Retina (tissue), 1 donor: ENCODE measurements at regions not wholly inside any gene's neighbourhood (a gene's known extent, or its start where the extent isn't known, plus 50 kb on each side); places are given as distances from the start of the nearest gene placed in this dataset.
A peak's percentile ranks its signal among the peaks of the same experiment; 100 is the strongest.
"Not testable (repeated sequence)": the region's sequence is repeated elsewhere in the genome, so short reads cannot be mapped to it uniquely, and the experiment has no call there.

ENCODE experiments used
- DNase-seq: peaks from one replicate; pipeline ENCODE4 v3.0.0-alpha.2; 2016

DNA sequence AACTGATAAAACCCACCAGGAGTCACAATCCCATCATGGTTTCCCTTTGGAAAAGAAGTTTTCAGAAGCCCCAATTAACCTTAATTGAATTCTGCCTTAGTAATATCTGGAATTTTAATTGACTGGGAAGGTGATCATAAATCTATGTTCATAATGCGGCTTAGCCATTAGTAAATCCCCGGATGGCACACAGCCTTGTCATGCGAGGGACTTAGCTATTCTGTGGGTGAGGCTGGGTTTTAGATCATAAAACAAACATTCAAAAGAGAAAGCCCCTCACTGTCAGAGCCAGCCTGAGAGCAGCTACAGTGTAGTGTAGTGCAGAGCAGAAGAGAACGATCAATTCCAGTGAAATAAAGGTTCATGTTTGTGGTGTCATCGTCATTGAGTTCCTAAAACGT, 124.0 kb upstream of the NOCT start:
- DNase-seq = peak; percentile 58

DNA sequence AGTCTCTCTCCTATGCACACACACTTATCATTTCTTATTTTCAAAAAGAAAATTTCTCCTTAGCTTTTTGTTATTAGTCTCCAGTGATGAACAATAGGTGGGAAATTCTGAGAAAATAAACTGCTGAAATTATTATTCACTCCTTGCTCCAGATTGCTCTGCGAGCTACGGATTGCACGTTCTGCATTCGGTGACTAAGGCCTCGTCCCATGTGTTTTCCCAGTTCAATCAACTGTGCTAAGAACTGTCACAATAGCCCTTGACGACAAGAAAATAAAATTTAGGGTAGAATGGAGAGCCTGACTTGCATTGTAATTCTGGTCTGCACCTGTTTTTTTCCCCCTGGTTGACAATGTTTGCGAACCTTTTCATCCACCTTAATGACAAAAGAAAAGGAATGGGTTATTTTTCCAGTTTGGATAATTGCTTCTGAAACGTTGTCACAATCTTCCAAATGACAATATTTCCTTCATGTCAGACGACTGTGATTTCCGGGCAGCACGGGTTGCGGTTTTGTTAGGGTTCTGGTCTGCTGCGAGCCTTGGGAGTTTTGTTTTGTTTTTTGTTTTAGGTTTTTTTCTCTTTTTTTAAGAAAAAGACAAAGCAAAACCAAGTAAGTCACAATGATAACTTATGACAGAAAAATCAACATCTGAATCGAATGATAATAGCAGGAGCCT, 124.5 kb upstream of the NOCT start:
- DNase-seq = peak; percentile 54

DNA sequence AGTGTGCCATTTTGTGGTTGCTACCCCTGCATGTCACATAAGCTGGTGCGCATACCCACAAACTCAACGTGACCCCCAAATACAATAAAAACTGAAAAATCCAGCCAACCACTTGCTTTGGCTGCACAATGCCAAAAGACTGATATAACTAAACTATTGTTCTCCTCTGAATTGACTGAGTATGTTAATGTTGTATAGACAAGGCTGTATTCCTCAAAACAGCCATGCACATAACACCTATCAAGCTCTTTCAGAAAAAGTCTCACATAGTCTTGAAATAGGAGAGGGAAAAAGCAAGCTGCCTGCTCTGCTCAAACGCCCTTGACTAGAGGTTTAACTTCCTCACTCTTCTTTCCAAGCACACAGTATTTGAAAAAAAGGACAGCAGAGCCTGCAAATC, 126.4 kb upstream of the NOCT start:
- no peak for DNase-seq

DNA sequence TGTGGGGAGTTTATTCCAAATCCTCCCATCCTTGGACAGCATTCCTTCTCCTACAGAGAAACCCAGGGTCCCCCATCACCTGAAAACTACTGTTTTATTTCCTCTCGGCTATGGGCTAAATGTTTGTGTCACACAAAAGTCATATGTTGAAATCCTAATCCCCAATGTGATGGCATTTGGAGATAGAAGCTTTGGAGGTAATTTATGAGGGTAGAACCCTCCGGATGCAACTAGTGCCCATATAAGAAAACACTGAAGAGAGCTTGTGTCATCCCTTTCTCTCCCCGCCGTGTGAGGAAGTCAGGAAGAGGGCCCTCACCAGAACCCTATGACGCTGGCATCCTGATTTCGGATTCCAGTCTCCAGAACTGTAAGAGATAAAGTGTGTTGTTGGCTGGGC, 127.8 kb upstream of the NOCT start:
- DNase-seq = no peak

DNA sequence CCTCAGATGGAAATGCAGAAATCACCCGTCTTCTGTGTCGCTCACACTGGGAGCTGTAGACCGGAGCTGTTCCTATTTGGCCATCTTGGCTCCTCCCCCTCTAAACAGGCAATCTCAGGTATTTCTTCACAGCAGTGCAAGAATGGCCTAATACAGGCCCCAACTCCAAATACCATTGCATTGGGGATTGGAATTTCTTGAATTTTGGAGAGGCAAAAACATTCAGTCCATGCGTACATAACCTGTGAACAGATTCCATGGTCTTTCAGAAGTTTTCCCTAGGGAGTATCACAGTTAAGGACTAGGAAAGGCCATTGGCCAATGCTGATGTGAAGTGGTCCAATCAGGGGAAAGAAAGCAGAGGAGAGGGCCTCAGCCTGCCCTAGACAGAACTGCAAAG, 128.2 kb upstream of the NOCT start:
- DNase-seq = no peak

DNA sequence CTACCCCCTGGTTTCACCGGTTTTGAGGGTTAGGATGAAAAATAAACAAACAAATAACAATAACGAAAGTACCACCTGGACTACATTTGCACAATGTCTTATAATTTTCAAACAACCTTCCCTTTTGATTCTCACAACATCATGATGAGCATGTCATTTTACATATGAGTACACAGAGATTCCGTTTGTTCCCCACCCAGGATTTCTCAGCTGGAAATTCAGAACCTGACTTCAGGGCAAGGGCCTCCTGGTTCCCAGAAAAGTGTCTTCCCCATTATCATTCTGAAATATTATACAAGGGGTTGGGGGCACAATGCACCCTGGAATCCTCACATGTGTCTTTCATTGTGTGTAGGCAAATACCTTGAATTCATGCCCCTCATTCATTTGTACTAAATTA, 135.8 kb upstream of the NOCT start:
- no peak for DNase-seq

DNA sequence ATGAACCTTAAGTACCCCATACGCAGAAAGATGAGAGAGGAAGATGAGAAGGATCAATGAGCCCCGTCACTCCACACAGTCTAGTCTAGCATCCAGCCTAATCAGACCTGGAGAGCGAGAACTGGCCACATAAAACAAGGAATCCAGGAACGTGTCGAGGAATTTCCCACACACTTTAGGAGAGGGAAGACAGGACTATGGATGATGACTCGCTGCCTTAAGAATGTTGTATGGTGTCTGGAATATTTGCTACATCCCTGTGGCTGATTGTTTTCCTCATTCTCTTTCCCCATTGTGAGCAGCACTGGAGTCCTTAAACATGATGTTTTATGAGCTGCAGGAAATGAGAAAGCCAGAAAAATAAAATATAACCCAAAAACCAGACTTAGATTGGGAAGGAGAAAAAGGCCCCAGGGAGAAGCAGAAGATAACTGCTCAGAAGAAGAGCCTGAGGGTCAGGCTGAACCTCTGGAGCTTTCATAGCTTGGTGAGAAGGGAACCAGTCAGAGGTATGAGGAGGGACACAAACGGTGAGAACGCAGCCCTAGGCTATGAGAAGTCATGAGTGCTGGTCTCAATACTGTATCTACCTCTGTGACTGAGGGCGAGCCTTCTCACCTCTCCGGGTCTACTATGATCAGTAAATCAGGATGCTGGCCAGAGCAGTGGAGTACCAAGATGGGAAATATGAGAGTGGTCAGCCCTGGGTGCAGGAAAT, 139.5 kb upstream of the NOCT start:
- DNase-seq = no peak

DNA sequence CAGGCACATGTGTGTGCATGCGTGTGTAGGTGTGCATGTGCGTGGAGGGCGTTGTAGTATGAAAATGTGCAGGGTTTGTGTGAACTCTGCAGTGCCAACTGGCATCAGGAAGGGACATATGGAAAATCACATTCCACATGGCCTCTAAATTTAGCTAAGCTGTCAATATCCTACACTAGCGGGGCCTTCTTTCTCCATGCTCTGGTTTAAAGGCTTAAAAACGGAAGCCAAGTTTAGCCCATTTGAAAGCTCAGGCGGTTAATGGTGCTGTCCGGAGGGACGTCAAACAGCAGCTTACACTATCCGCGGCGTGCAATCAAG, 144.1 kb upstream of the NOCT start:
- no peak for DNase-seq

DNA sequence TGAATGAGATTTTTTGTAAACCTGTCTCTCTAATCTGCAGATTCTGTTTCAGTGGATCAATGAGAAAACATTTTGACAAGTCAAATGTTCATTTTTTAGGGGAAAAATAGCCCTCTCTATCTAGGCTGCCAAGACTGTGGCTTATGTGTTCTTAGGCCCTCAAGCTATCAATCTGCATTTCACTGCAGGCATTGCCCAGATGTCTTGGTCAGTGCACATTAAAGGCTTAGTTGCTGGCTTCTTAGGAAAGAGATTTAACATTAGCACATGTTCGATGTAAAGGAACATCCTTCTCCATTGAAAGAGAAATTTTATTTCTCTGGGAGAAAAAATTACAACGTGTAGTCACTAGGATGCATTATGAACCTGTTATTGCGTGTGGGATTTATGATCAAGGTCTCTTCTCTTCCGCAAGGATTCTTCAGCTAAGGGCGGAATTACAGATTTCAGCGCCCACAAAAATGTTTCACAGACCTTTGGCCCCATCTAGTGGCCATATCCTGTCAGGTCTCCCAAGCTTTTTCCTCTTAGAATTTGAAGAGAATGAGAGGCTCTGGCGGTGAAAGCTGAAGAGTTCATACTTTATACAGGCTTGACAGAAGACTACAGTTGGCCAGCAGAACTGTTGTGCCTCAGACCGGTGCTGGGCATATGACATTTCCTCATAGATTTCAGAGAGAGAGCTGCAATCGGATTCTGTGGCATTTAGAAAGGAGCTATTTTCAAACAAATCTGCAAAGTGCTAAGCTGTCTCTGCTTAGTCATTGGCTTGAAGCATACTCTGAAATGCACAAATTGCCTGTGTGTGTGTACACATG, 144.6 kb upstream of the NOCT start:
- DNase-seq = peak; percentile 91

DNA sequence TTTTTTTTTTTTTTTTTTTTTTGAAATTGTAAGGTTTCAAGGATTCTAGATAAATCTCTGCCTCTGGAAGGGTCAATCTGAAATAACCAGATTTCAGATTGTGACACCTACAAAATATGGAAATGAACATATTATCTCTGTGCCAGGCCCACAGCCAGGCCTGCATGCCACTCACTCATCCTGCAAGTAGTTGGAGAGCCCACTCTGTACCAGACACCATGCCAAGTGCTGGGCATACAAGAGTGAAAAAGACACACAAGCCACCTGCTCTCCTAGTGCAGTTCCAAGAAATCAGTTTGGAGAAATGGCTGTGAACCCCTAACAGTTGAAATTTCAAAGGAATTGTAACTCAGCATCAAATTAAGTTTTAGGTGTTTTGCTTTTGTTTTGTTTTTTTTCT, 145.9 kb upstream of the NOCT start:
- DNase-seq = no peak

DNA sequence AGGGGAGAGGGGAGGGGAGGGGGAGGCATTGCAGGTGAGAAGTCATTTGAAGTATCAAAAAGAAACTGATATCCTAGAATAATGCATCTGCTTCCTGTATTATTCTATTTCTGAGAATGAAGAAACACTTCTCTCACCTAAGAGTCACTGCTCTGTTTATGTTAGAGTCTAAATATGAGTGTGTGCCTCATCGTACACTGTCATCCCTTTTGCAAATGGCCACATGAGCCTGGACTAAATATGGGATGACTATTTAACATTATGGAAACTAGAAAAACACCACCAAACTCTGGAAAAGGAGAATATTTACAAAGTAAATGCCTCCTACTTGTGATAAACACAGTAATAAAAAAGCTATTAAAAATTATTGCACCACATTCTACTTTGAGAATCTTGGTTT, 146.4 kb upstream of the NOCT start:
- DNase-seq = no peak

DNA sequence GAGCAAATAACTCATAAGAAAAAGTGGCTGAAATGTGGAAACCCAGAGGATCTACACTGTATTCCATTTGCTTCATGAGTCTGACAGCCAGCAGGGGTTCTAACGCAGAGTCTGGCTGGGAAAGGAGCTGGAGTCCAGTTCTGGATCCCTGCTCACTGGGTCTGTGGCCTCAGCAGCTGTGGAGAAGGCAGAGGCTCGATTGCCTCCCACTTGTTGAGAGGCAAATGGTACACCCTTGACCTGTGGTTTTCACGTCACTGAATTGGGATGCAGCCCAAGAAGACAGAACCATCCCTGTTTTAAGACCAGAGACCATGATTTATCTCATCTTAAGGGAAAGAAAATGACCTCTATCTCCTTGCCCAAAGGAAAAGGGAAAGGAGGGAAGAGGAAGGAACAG, 147.0 kb upstream of the NOCT start:
- no peak for DNase-seq

DNA sequence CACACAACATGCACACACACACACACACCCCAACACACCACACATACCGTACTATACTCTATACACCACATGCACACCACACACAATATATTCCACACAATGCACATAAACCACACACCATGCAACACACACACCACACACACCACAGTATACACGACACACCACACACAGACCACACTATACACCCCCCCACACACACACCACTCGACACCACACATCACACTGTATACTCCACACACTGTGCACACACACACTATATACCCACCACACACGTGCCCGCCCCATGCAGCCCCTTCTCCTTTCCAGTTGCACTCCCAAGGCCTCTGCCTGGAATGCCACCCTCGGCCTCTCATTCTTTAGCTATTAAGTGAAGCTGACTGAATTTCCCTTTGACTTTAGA, 148.2 kb upstream of the NOCT start:
- DNase-seq = no peak

DNA sequence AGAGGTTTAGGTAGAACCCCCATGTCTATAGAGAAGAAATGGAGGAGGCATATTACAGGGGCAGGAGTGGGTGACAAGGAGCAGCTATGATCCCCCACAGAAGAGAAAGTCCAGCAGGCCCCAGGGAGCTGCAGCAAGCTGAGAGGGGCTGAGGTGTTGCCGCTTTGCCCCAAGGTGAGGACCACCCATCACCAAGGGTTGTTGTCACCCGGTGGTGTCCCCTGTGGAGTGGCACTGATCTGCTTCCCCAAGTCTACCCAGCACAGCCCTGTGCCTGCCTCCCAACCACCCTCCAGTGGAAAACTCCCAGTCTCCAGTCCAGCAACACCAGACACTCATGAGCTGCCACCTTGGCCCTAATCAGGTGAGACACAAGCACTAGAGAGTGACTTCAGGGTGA, 149.3 kb upstream of the NOCT start:
- no peak for DNase-seq

DNA sequence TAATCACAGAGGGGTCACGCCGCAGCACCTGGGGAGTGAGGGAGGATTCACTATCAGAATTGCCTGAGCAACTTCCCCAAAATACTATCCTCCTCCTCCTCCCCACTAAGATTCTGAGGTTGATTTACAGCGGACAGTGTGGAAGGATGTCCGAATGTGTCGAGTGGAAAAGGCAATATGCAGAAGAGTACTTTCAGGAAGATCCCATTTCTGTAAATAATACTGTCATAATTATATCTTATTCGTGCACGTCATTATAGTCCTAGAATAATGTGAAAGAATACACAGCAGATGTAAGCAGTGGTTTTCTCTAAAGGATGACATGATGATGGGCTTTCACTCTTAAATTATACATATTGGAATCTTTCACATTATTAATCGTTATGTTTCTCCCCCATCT, 149.8 kb upstream of the NOCT start:
- DNase-seq = no peak

DNA sequence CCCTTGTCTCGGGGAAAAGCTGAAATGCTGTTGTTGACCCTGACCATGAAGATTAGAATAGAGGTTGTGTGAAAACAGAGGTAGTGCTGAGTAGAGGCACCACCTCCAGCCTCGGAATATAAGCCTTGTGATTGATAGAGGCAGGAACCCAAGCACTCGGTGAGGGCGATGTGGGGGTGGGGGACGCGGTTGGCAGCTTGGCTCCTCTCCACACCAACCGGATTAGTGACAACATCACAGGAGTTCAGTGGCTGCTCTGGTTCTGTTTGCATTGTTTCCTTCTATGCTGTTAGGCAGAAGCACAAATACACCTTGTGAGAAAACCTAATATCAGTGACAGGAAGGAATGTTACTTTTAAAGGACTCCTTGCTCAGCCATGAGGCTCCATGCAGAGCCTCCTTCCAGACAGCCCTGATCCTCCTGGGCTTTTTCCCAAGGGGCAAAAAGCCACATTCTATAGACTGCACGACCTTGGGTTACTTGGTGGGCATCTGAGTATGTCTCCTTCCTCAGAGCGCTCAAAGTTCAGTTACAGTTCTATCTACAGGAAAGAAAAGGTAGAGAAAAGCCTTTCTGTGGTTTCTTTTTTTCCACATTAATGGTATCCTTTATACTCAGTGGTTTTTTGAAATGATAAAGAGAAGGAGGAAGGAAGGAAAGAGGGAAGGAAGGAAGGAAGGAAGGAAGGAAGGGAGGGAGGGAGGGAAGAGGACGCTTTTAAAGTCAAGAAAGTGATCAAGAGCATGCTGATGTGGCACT, 150.4 kb upstream of the NOCT start:
- DNase-seq = no peak

DNA sequence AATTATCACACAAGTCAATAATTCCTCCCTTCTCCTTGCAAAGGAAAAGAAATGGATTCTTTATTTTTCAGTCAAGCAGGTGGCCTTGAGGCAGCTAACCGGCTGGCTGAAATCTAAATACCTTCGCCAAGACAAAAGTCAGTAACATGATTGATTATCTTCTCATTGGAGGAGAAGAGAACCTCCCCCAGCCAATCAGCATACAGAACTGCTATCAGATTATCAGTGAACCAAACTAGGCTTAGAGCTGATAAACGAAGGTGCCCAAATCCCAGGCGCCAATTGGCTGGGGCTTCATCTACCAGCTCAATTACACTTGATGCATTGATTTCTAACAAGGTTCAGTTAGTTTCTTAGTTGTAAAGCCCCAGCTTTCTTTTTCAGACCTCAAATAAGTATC, 152.4 kb upstream of the NOCT start:
- DNase-seq = no peak

DNA sequence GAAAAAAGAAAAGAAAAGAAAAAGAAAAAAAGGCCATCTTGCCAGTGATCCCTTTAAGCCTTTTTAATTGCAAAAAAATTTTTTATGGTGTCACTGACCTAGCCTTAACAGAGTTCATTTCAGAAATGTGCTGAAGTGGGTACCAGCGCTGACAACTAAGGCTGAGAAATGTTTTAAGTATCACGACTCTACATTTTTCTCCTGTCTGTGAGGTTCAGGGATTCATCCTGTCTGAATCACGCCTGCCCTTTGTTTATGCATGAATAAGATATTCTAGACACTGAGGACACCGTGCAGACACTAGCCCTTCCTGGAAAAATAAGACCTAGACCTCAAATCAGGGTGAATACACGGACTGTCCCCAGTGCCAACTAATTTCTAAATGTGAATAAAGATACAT, 154.4 kb upstream of the NOCT start:
- DNase-seq = no peak

DNA sequence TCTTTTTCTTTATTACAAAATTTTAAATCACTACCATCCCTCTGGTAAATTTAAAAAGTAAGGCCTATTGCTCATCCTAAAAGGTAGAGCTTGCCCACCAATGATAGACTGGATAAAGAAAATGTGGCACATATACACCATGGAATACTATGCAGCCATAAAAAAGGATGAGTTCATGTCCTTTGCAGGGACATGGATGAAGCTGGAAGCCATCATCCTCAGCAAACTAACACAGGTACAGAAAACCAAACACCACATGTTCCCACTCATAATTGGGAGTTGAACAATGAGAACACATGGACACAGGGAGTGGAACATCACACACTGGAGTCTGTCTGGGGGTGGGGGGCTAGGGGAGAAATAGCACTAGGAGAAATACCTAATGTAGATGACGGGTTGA, 155.2 kb upstream of the NOCT start:
- DNase-seq = not testable (repeated sequence)

DNA sequence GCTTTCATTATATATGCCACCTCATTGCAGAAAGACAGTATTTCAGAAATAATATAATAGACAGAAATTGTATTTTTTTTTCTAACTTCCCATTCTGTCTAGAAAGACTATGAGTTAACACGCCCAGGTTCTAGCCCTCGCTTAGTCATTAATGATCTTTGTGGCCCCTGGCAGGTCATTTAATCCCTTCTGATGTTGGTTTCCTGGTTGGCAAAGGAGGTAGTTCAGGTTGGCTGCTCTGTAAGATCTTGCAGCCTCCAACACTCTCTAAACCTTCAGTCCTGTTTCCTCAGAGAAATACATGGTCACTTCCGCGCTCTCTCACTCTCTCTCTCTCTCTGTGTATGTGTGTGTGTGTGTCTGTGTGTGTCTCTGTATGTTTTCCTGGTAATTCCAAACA, 156.3 kb upstream of the NOCT start:
- DNase-seq = no peak

DNA sequence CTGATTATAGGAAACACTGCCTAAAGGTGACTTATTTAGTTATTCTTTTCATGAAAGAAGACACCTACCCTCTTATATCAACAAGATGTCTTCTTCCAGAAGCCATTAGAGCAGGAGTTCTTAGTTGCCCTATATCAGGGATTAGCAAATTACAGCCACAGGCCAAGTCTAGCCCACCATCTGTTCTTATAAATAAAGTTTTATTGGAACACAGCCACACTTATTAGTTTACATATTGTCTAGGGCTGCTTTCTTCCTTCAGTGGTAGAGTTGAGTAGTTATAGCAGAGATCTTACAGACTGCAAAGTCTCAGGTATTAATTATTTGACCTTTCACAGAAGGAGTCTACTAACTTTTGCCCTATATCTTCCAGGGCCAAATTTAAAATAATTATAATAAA, 157.2 kb upstream of the NOCT start:
- DNase-seq = no peak

DNA sequence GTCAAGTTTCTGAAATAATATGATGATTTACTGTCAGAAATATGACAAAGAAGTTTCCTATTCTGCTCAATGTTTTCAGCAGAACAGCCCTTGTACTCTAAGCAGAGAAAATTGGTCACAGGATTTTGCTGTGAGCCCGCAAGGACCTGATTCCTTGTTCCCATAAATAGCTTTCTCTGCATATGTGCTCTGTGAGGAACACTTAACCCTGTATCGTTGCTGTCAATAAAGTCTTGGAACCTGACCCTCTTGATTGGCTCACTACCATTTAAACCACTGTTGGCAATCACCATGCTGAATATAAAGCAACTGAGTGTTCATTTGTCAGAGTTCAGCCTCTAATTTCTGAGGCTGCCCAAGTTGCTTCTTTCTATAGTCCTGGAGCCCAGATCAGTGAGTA, 158.2 kb upstream of the NOCT start:
- DNase-seq = no peak

DNA sequence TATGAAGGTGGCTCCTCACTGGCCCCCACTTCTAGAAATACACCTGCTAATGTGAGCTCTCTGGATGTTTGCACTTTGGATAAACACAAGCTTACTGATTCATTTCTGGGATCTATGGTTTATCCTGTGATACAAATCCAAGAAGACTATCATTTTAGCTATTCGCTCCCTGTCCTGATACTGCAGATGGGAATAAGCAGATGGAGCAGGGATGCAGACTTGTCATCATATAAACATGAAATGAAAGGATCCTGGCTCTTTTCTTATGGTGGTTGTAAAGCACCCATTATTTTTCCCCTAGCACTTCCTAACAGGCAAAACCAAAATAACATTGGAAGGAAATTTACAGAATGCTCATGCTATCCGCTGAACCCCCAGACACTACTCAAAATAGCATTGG, 162.9 kb upstream of the NOCT start:
- DNase-seq = no peak
